Suppressor macrophage treated with lipopolysaccharide for 1 hour (primary cell): ENCODE measurements at regions not wholly inside any gene's neighbourhood (a gene's known extent, or its start where the extent isn't known, plus 50 kb on each side); places are given as distances from the start of the nearest gene placed in this dataset.
"Not testable (repeated sequence)": the region's sequence is repeated elsewhere in the genome, so short reads cannot be mapped to it uniquely, and the experiment has no call there.

Source experiments
- DNase-seq, 3 donors: peaks; one replicate each; pipeline ENCODE4 v3.0.0-alpha.2; 2020 to 2022

- no peak for DNase-seq
Measured at GRCh38 chr4:156298230-156298629, 344.6 kb upstream of the CTSO start.

- DNase-seq = no peak
Measured at GRCh38 chr4:156295676-156296195, 342.1 kb upstream of the CTSO start.

DNA sequence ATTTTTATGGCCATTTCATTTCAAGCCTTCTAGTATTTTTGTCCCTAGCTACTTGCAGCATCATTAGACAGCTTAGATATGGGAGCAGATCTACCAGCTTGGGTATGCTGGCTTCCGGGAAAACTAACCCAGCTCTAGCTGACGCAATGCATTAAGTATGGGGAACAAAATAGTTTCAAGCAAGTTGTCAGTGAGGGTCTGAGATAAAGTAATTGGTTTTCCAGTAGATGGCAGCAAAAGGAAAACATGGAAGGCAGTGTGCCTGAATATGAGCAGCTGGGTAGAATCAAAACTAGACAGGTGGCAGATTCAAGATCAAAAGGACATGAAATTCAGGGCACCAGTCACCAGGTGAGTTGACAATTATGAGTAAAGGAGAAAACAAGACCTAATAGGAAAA, 340.9 kb upstream of the CTSO start:
- peak; percentile 49 to 63 (median 53) for DNase-seq

DNA sequence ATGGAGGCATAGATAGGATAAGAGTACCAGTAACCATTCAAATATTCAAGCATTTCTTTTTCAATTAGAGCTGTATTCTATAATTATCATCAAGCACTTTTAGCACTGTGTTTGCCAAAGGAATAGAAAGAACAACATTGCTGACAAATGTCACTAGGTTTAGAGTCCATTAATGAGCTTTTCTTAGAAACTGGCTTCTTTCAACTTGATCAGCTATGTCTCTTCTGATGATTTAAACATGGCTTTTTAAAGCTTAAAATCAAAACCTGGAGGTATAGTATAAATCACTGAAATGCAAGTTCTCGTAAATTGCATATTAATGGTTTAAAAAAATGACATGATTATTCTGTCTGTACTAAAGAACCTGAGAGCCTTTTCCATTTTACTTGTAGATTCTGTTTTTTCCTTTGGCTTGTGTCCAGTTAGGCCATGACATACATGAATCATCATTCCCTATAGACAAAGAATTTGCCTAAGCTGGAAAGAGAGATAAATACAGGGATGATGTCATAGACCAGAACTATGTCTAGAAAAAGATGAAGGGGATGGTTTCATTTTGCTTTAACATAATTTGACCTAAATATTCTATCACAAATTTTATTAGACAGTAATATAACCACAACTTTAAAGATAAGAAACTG, 340.1 kb upstream of the CTSO start:
- peak; percentile 27 to 69 (median 40) for DNase-seq

DNA sequence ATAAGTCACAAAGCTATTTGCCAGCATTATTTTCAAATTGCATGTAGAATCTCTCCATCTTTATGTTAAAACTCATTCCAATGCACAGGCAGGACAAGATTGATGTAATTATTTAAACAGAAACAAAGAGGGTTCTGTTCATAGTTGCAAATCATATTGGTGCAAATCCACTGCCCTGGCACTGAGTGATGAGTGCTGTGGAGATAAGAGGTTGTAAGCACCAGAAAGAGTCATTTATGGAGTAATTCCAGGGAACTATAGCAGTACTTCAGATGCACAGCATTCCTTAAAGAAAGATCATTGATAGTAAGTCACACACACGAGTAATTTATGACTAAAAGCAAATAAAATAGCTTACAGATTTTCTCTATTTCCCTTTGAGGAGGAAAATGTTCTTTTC, 337.7 kb upstream of the CTSO start:
- DNase-seq = no peak

DNA sequence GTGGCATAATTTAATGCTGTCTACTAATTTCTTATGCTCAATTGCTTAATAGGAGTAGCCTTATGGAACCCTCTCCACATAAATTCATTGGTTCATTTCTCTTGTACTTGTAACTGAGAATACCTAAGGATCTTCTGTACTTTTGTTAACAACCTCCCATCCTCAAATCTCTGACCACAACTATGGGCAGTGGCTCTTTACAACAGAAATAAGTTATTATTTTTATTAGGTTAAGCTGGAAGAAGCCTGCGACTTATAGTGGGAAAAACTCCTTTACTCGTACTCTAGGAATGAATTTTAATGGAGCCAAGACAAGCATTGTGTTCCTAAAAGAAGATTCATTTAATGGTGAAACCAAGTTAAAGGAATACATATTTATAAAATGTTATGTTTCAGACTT, 337.1 kb upstream of the CTSO start:
- DNase-seq = no peak

- not testable (repeated sequence) for DNase-seq
Measured at GRCh38 chr4:156290026-156290425, 336.4 kb upstream of the CTSO start.

GRCh38 chr4:156280686-156281085, 327.0 kb upstream of the CTSO start:
- DNase-seq = no peak

- DNase-seq = no peak
Measured at GRCh38 chr4:156265407-156265806, 311.7 kb upstream of the CTSO start.

DNA sequence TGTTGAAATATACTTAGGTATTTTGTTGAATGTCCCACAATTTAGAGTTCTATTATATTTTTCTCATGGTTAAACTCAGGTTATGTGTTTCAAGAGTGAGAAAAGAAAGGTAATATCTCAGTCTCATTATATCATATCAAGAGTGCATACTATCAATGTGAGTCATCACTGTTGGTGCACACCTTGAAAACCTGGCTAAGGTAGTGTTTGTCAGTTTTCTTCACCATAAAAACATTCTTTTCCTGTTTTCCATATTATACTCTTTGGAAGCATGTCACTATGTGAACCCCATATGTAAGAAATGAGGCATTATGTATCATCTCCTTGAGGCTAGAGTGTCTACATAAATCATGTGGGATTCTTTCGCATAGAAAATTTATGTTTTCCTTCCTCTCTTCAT, 307.6 kb upstream of the CTSO start:
- DNase-seq = no peak

DNA sequence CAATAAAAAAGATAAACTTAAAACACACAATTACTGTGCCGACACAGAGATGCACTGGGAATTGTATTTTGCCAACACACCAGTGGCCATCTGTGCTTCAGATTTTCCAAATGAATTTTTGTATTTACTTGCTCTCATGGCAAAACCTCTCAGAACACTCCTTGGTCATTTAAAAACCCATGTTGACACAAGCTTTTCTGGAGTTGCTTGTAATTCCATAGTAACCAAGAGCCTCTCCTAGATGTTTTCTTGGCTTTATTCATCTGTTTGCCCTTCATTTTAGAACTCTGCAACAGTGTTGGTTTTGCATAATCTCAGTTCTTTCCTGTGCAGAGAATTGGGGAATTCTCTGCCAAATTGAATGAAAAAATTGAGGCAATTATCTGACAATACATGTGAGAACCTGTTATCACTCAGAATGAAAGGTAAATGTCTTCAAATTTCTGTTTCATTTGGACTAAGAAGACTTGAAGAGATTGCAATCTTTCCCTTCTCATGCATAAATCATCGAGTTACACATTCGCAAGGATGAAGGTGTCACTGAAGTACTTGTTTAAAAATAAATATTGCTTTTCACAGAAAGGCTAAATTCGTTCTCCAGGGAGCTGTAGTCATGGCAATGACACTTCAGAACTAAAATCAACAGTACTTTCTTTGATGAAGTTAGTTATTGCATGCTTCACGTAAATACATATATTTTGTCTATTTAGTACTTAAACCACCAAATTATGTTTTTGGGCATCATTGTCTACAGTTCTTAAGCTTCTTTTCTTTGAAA, 301.8 kb upstream of the CTSO start:
- no peak for DNase-seq

DNA sequence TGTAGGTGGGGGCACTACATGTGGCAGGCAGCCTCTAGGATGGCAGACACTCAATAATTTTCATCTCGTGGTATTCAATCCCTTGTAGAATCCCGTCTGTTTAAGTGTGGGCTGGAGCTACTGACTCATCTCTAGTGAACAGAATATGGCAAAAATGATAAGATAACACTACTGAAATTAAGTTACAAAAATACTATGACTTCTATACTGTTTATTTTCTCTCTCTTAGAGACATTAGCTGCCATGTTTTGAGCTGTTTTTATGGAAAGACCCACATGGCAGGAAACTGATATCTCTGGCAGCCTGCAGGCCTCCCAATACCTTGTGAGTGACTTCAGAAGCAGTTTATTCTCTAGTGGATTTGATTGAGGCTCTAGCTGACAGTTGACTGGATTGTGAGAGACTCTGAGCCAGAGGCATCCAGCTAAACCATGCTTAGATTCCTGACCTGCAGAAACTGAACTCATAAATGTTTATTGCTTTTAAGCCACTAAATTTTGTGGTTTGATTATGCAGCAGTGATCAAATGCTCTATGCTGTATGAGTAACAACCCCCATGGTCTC, 298.8 kb upstream of the CTSO start:
- DNase-seq = no peak

DNA sequence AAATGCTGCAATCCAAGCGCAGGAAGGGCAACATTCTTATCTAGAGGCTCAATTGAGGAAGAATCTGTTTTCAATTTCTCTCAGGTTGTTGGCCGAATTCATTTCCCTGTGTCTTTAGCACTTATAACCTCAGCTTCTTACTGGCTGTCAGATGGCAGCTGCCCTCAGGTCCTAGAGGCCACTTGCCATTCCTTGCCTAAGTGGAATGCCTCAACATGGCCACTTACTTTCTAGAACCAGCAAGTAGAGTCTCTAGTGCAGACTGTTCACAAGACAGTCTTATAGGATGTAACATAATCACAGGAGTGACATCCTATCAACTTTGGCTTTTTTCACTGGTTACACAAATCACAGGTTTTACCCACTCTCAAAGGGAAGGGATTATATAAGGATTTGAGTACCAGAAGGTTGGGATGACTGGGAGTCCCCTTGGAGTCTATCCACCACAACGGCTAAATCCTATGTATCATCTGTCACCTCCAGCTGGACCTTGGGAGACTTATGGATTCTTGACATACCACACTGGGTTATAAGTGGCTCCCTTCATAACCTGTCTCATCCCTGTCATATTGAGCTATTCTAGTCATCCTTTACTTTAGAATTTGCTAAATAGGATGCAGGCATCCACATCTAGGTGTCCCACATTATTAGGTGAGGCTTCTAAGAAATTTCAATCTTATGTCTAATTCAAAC, 297.9 kb upstream of the CTSO start:
- DNase-seq = no peak

- peak; percentile 14 to 37 (median 31) for DNase-seq
Measured at GRCh38 chr4:156248917-156249316, 295.3 kb upstream of the CTSO start.

- DNase-seq = peak; percentile 3 to 42 (median 32)
Measured at GRCh38 chr4:156247470-156247869, 293.8 kb upstream of the CTSO start.

GRCh38 chr4:156243015-156243414, 289.3 kb upstream of the CTSO start:
- no peak for DNase-seq

- DNase-seq = no peak
Measured at GRCh38 chr4:156242390-156242789, 288.7 kb upstream of the CTSO start.

DNA sequence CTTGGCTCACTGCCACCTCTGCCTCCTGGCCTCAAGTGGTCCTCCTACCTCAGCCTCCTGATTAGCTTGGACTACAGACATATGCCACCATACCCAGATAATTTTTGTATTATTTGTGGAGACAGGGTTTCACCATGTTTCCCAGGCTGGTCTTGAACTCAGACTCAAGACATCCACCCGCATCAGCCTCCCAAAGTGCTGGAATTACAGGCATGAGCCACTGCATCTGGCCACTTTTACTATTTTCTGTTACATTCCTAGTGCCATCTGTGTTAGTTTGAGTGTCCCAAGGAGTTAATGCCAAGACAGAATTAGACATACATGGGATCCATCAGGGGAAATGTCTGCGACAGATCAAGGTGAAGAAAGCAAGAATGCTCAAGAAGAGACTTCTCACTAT, 288.2 kb upstream of the CTSO start:
- no peak for DNase-seq

GRCh38 chr4:156238171-156238570, 284.5 kb upstream of the CTSO start:
- no peak for DNase-seq

DNA sequence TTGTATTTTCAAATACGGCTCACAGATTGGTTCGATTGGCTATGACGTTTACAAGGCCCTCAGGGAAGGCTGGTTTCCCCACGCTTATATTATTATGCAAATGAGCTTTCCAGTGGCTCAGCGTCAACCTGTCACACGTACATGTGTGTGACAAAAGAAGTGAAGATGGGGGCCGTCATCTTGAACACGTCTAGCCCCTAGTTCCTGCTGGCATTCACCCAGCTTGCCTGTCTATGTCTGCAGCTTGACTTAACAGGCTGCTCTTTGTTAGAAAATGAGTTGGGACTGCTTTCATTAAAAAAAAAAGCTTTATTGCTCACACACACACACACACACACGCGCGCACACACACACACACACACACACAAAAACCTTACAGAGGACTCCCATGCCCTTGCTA, 283.6 kb upstream of the CTSO start:
- DNase-seq = no peak

DNA sequence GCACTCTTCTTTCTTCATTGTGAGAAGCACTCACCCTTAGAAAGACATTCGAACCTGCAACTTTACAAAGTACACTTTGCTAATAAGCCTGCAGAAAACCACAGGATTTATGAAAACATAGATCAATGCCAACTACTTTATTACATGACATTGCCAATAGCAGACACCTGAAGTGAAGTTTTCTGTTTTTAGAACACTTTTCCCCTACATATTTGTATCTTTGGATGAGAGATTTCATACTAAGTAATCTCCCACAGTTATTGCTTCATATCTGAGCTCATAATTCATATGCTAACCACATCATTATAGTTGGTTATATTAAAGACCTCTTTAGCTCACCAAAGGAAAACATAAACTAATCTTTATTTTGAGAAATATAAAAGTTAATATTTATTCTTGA, 276.5 kb upstream of the CTSO start:
- DNase-seq = no peak

DNA sequence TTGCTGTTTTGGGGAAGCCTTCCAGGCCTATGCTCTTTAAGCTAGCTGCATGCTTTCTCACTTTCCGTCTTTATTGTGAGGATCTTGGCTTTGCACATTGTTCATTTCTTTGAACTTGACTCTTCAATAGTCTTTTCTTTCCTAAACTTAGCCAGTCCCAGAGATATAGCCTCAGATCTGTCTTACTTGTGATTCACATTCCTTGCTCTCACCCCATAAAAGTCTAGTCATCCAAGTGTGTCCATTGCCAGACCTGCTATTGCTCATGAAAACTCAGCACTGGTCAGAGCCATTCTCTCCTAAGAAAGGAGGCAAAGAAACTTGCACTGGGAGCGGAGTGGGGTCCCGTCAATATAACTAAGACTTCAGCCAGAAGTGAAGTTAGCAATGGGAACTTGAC, 275.0 kb upstream of the CTSO start:
- DNase-seq = no peak

- no peak for DNase-seq
Measured at GRCh38 chr4:156227321-156227720, 273.7 kb upstream of the CTSO start.

DNA sequence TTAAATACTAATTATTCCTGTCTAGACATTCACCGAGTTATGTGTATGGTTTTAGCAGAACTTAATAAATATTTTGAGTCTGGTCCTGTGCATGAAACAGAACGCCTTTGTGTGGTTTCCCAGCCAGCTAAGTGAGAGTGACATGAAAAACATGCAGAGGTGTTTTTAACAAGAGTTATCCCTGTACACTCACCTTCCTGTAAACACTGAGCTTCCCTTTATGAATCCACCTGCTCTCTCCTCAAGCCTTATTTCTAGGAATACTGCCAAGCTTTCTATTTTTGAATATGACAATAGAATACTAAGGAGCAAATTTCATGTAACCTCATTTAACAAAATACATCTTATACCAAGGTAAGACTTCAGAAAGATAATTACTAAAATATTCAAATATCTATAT, 270.3 kb upstream of the CTSO start:
- no peak for DNase-seq
